ENCODE measurements at regions not wholly inside any gene's neighbourhood (a gene's known extent, or its start where the extent isn't known, plus 50 kb on each side); places are given as distances from the start of the nearest gene placed in this dataset.

- Histone ChIP-seq H3K9me3 (replicated peaks; ENCODE audit: control insufficient read depth, insufficient read depth, low read length) (no peaks in the 10 kb centered on the region), H3K36me3 (ENCODE audit: control insufficient read depth in 2 of 2, extremely low read depth in 1 of 2, insufficient read depth in 2 of 2, low read length in 2 of 2) (no peaks in the 10 kb centered on the region), H3K9ac (replicated peaks; ENCODE audit: extremely low read depth, insufficient read depth, low read length) (no peak overlapping the region), H2AFZ (ENCODE audit: low read depth, low read length) (no peak overlapping the region), H3K4me3 (replicated peaks in 1 of 3; ENCODE audit: insufficient read depth in 1 of 3, low read depth in 1 of 3, low read length in 3 of 3) (no peak overlapping the region), H3K4me1 (ENCODE audit: control insufficient read depth, extremely low read depth, insufficient read depth, low read length) (no peaks in the 10 kb centered on the region), H4K20me1 (replicated peaks; ENCODE audit: control insufficient read depth, extremely low read depth, insufficient read depth, low read length) (no peaks in the 10 kb centered on the region), H3K4me2 (ENCODE audit: insufficient read depth, low read length) (no peak overlapping the region), H3K9me1 (replicated peaks; ENCODE audit: control insufficient read depth, extremely low read depth, insufficient read depth, low read length) (no peaks in the 10 kb centered on the region), H3K27me3 (ENCODE audit: control insufficient read depth in 2 of 2, insufficient read depth in 2 of 2, low read length in 2 of 2) (peaks cover 5 to 20% of the 10 kb centered on the region in 2 experiments), H3K27ac (ENCODE audit: insufficient read depth, low read depth, low read length) (no peak overlapping the region), H3K79me2 (ENCODE audit: control insufficient read depth, insufficient read depth, low read length) (no peaks in the 10 kb centered on the region)
- DNase-seq (ENCODE audit: low read depth, low spot score) = no peak
- intact Hi-C loops (cut with micrococcal nuclease) = no loop called here
- ChIA-PET POLR2A (no interaction called here), CTCF (no interaction called here)
- TF ChIP-seq POLR2A (IDR thresholded peaks at IDR 0.05; ENCODE audit: low read depth, low read length) (no peak), FOS (IDR thresholded peaks at IDR 0.05; ENCODE audit: borderline replicate concordance, insufficient read depth, low read length) (no peak), EZH2 (IDR thresholded peaks at IDR 0.05; ENCODE audit: borderline replicate concordance, low read depth, low read length, severe bottlenecking) (no peak)
- BruUV-seq (replicated peaks) = no TSS peak
- FAIRE-seq = no peak
- dilution Hi-C loops (cut with MboI; ENCODE audit: extremely low pct_ligation_motif_present, low sequenced_read_pairs) = no loop called here
Measured at GRCh38 chr20:4445784-4446183, 196.7 kb upstream of the ADRA1D start.

GRCh38 chr20:4445331-4445730, 196.2 kb upstream of the ADRA1D start:
- Histone ChIP-seq H3K4me2 (ENCODE audit: insufficient read depth, low read length) (no peak overlapping the region), H3K27me3 (ENCODE audit: control insufficient read depth in 2 of 2, insufficient read depth in 2 of 2, low read length in 2 of 2) (peaks cover 5 to 20% of the 10 kb centered on the region in 2 experiments), H3K79me2 (ENCODE audit: control insufficient read depth, insufficient read depth, low read length) (no peaks in the 10 kb centered on the region), H3K27ac (ENCODE audit: insufficient read depth, low read depth, low read length) (no peak overlapping the region), H3K4me3 (replicated peaks in 1 of 3; ENCODE audit: insufficient read depth in 1 of 3, low read depth in 1 of 3, low read length in 3 of 3) (no peak overlapping the region), H3K4me1 (ENCODE audit: control insufficient read depth, extremely low read depth, insufficient read depth, low read length) (no peaks in the 10 kb centered on the region), H4K20me1 (replicated peaks; ENCODE audit: control insufficient read depth, extremely low read depth, insufficient read depth, low read length) (no peaks in the 10 kb centered on the region), H3K9me1 (replicated peaks; ENCODE audit: control insufficient read depth, extremely low read depth, insufficient read depth, low read length) (no peaks in the 10 kb centered on the region), H3K36me3 (ENCODE audit: control insufficient read depth in 2 of 2, extremely low read depth in 1 of 2, insufficient read depth in 2 of 2, low read length in 2 of 2) (no peaks in the 10 kb centered on the region), H3K9me3 (replicated peaks; ENCODE audit: control insufficient read depth, insufficient read depth, low read length) (no peaks in the 10 kb centered on the region), H2AFZ (ENCODE audit: low read depth, low read length) (no peak overlapping the region), H3K9ac (replicated peaks; ENCODE audit: extremely low read depth, insufficient read depth, low read length) (no peak overlapping the region)
- ChIA-PET POLR2A (no interaction called here), CTCF (no interaction called here)
- TF ChIP-seq FOS (IDR thresholded peaks at IDR 0.05; ENCODE audit: borderline replicate concordance, insufficient read depth, low read length) (no peak), MAX (IDR thresholded peaks at IDR 0.05; ENCODE audit: insufficient read depth, insufficient read length) (no peak), CTCF (IDR thresholded peaks at IDR 0.05; ENCODE audit: extremely low read depth in 1 of 2, insufficient read depth in 1 of 2, low read depth in 1 of 2, low read length in 2 of 2) (no peak), MYC (IDR thresholded peaks at IDR 0.05; ENCODE audit: low read depth, low read length) (no peak), POLR2AphosphoS5 (IDR thresholded peaks at IDR 0.05; ENCODE audit: insufficient read depth, low read depth, low read length) (no peak), JUN (IDR thresholded peaks at IDR 0.05; ENCODE audit: borderline replicate concordance, insufficient read depth, insufficient read length, low read depth) (no peak), GATA2 (IDR thresholded peaks at IDR 0.05; ENCODE audit: insufficient read depth, insufficient read length, low read depth, low read length) (no peak), EZH2 (IDR thresholded peaks at IDR 0.05; ENCODE audit: borderline replicate concordance, low read depth, low read length, severe bottlenecking) (no peak), POLR2A (IDR thresholded peaks at IDR 0.05; ENCODE audit: low read depth, low read length) (no peak)
- intact Hi-C loops (cut with micrococcal nuclease) (no loop called here), dilution Hi-C loops (cut with MboI; ENCODE audit: extremely low pct_ligation_motif_present, low sequenced_read_pairs) (no loop called here)
- FAIRE-seq (no peak), DNase-seq (ENCODE audit: low read depth, low spot score) (no peak)
- no TSS peak for BruUV-seq (replicated peaks)
